HepG2 (cell line): ENCODE measurements at regions not wholly inside any gene's neighbourhood (a gene's known extent, or its start where the extent isn't known, plus 50 kb on each side); places are given as distances from the start of the nearest gene placed in this dataset.

Source experiments
- ATAC-seq: fragments of 200-7000 bp; cut with Tn5 transposase; 3 replicates; pipeline ENCODE4 v1.9.1; 2020; ENCODE audit warnings: mild to moderate bottlenecking, moderate library complexity
- BruUV-seq: library from RNA; stranded (reverse); fragments of 400-500 nt; replicated peaks from 2 replicates; lab custom pipeline; 2021; lab: Mats Ljungman, UMichigan
- CTCF ChIA-PET: fragments of 300-600 bp; formaldehyde crosslinking; extraction: SDS; loops from one replicate; lab custom pipeline; 2021; ENCODE audit warnings: low total read pairs, inconsistent platforms, low intra/inter-chr PET ratio; lab: Yijun Ruan, JAX
- POLR2A ChIA-PET: fragments of 350-600 bp; sonication (Branson Sonifier 250); formaldehyde crosslinking; loops from one replicate; lab custom pipeline; 2020; ENCODE audit warnings: antibody characterized with exemption, inconsistent platforms; lab: Yijun Ruan, JAX
- DNase-seq: peaks from one replicate; pipeline ENCODE4 v3.0.0-alpha.2; 2015; ENCODE audit warnings: low spot score
- FAIRE-seq: peaks from 3 replicates; lab custom pipeline; 2011; peaks lifted over from hg19 to GRCh38; lab: Jason Lieb, UNC
- H2AFZ ChIP-seq: one replicate; pipeline ENCODE4 v1.6.1; 2011; ENCODE audit warnings: low read length, inconsistent platforms
- H3K27ac ChIP-seq: fragments of 300-600 bp; 3 replicates; pipeline ENCODE4 v1.8.0; 2011; ENCODE audit warnings: mixed run types, mild to moderate bottlenecking, mixed read lengths, low read length, inconsistent platforms; ENCODE audit not compliant: insufficient read depth; ENCODE audit errors: extremely low read length
- H3K27me3 ChIP-seq, 2 experiments: fragments of 200-600 bp in 1 of 2; 2 replicates in 1 of 2; 3 replicates in 1 of 2; pipeline versions ENCODE4 v1.6.0 to v1.8.0; 2011; ENCODE audit warnings: low read length in 2 of 2, mild to moderate bottlenecking in 2 of 2, moderate library complexity in 2 of 2, inconsistent platforms in 1 of 2; ENCODE audit not compliant: insufficient read depth in 2 of 2, control insufficient read depth in 1 of 2
- H3K36me3 ChIP-seq, 2 experiments: fragments of 200-600 bp in 1 of 2; replicated peaks in 1 of 2; 2 replicates in 1 of 2; 3 replicates in 1 of 2; pipeline versions ENCODE4 v1.5.1 to v1.8.0; 2011; ENCODE audit warnings: low read length in 2 of 2, inconsistent platforms in 1 of 2; ENCODE audit not compliant: insufficient read depth in 2 of 2, control insufficient read depth in 1 of 2
- H3K4me1 ChIP-seq: 2 replicates; pipeline ENCODE4 v1.5.1; 2012; ENCODE audit warnings: low read length, inconsistent platforms; ENCODE audit not compliant: insufficient read depth
- H3K4me2 ChIP-seq: 2 replicates; pipeline ENCODE4 v1.6.0; 2011; ENCODE audit warnings: low read depth, low read length, inconsistent platforms
- H3K4me3 ChIP-seq, 3 experiments: fragments of 200-600 bp in 1 of 3; sonication (generic), shearing (Covaris generic) in 1 of 3; replicated peaks in 1 of 3; 2 replicates each; pipeline ENCODE4 v1.5.1; 2011 to 2016; ENCODE audit warnings: low read length in 3 of 3, inconsistent platforms in 2 of 3, low read depth in 2 of 3, mild to moderate bottlenecking in 2 of 3, control low read depth in 1 of 3, mixed read lengths in 1 of 3; ENCODE audit not compliant: insufficient read depth in 1 of 3
- H3K79me2 ChIP-seq: one replicate; pipeline ENCODE4 v1.6.1; 2011; ENCODE audit warnings: low read length, inconsistent platforms; ENCODE audit not compliant: insufficient read depth
- H3K9ac ChIP-seq: 2 replicates; pipeline ENCODE4 v1.6.0; 2011; ENCODE audit warnings: mild to moderate bottlenecking, low read depth, low read length, inconsistent platforms; ENCODE audit not compliant: insufficient read depth
- H3K9me3 ChIP-seq: 2 replicates; pipeline ENCODE4 v1.5.1; 2012; ENCODE audit warnings: mild to moderate bottlenecking, low read length
- H4K20me1 ChIP-seq: 2 replicates; pipeline ENCODE4 v1.6.0; 2011; ENCODE audit warnings: inconsistent platforms, mild to moderate bottlenecking, low read length, moderate library complexity; ENCODE audit not compliant: insufficient read depth
- ATF7 ChIP-seq, 2 experiments: fragments of 450-650 bp in 1 of 2; sonication (generic) in 1 of 2; formaldehyde crosslinking in 1 of 2; IDR thresholded peaks; 2 replicates each; pipeline versions ENCODE4 v1.4.0 to v1.6.1; 2016 to 2020; ENCODE audit warnings: antibody characterized with exemption in 1 of 2, mild to moderate bottlenecking in 1 of 2, missing genetic modification reagents in 1 of 2
- CENPT ChIP-seq: sonication (generic); formaldehyde crosslinking; IDR thresholded peaks from 2 replicates; pipeline ENCODE4 v1.8.0; 2022; ENCODE audit warnings: low read depth, mild to moderate bottlenecking, moderate library complexity, missing genetic modification reagents
- CHD4 ChIP-seq: fragments of 200-600 bp; sonication (generic); IDR thresholded peaks from 2 replicates; pipeline ENCODE4 v1.7.0; 2017; ENCODE audit warnings: mild to moderate bottlenecking, low read length, borderline replicate concordance
- FUBP1 ChIP-seq: sonication (generic); formaldehyde crosslinking; IDR thresholded peaks from 2 replicates; pipeline ENCODE4 v1.5.1; 2020; ENCODE audit warnings: missing genetic modification reagents, mild to moderate bottlenecking, borderline replicate concordance
- GABPA ChIP-seq, 2 experiments: IDR thresholded peaks; 2 replicates each; pipeline ENCODE4 v1.6.1; 2011 to 2016; ENCODE audit warnings: low read depth in 2 of 2, low read length in 1 of 2, missing biosample characterization in 1 of 2, missing genetic modification characterization in 1 of 2
- HES4 ChIP-seq: sonication (generic); formaldehyde crosslinking; IDR thresholded peaks from 2 replicates; pipeline ENCODE4 v1.9.0; 2021; ENCODE audit warnings: mild to moderate bottlenecking, missing genetic modification reagents, borderline replicate concordance
- JUND ChIP-seq: sonication (generic); formaldehyde crosslinking; IDR thresholded peaks from 2 replicates; pipeline ENCODE4 v1.8.0; 2022; ENCODE audit warnings: mild to moderate bottlenecking, missing genetic modification reagents
- MXI1 ChIP-seq: IDR thresholded peaks from 3 replicates; pipeline ENCODE4 v1.6.1; 2012; ENCODE audit warnings: low read depth, low read length, inconsistent platforms, borderline replicate concordance
- NFE2L2 ChIP-seq: fragments of 150-350 bp; IDR thresholded peaks from 2 replicates; pipeline ENCODE4 v1.6.1; 2014; ENCODE audit warnings: low read length
- NR2C2 ChIP-seq: sonication (generic); formaldehyde crosslinking; IDR thresholded peaks from 2 replicates; pipeline ENCODE4 v1.4.0; 2020; ENCODE audit warnings: missing genetic modification reagents, mild to moderate bottlenecking, moderate library complexity, borderline replicate concordance
- ONECUT2 ChIP-seq: sonication (generic); formaldehyde crosslinking; IDR thresholded peaks from 2 replicates; pipeline ENCODE4 v1.4.0; 2020; ENCODE audit warnings: missing genetic modification reagents
- PAX8 ChIP-seq: sonication (generic); formaldehyde crosslinking; IDR thresholded peaks from 2 replicates; pipeline ENCODE4 v1.8.0; 2022; ENCODE audit warnings: mild to moderate bottlenecking, missing genetic modification reagents, borderline replicate concordance
- SETDB1 ChIP-seq: sonication (generic); formaldehyde crosslinking; IDR thresholded peaks from 2 replicates; pipeline ENCODE4 v1.5.1; 2020; ENCODE audit warnings: missing genetic modification reagents, mild to moderate bottlenecking, borderline replicate concordance
- SMARCE1 ChIP-seq: fragments of 450-650 bp; IDR thresholded peaks from 2 replicates; pipeline ENCODE4 v1.6.1; 2017; ENCODE audit warnings: borderline replicate concordance
- ZBTB21 ChIP-seq: sonication (generic); formaldehyde crosslinking; IDR thresholded peaks from 2 replicates; pipeline ENCODE4 v1.4.0; 2020; ENCODE audit warnings: missing genetic modification reagents
- ZFP82 ChIP-seq: sonication (generic); formaldehyde crosslinking; IDR thresholded peaks from 2 replicates; pipeline ENCODE4 v1.5.1; 2020; ENCODE audit warnings: mild to moderate bottlenecking, missing genetic modification reagents, borderline replicate concordance
- ZMAT3 ChIP-seq: sonication (generic); formaldehyde crosslinking; conservative IDR thresholded peaks from 2 replicates; pipeline ENCODE4 v1.7.0; 2021; ENCODE audit warnings: missing genetic modification reagents
- ZNF326 ChIP-seq: sonication (generic); formaldehyde crosslinking; IDR thresholded peaks from 2 replicates; pipeline ENCODE4 v1.4.0; 2020; ENCODE audit warnings: missing genetic modification reagents, borderline replicate concordance
- ZNF567 ChIP-seq: sonication (generic); formaldehyde crosslinking; IDR thresholded peaks from 2 replicates; pipeline ENCODE4 v1.8.1; 2023; ENCODE audit warnings: mild to moderate bottlenecking, missing genetic modification reagents, borderline replicate concordance
- ZSCAN20 ChIP-seq: sonication (generic); formaldehyde crosslinking; IDR thresholded peaks from 2 replicates; pipeline ENCODE4 v1.4.0; 2020; ENCODE audit warnings: missing genetic modification reagents, mild to moderate bottlenecking, borderline replicate concordance
- WGBS: methylation state at CpG from one replicate; pipeline ENCODE4 v1.1.6; 2017; ENCODE audit warnings: low lambda C conversion rate; 5-methylcytosine and 5-hydroxymethylcytosine counted together
- in situ Hi-C: cut with HindIII; loops from 2 replicates; pipeline ENCODE4 v1.10.0; 2017; ENCODE audit warnings: low pct_unique_long_range_greater_than_20kb; ENCODE audit not compliant: extremely low pct_ligation_motif_present
- intact Hi-C: fragments of 100-400 bp; cut with micrococcal nuclease; formaldehyde crosslinking; loops from one replicate; pipeline ENCODE4 v1.10.0; 2022; ENCODE audit not compliant: unreplicated experiment
- TF ChIP-seq, protein P1 (sequence below): sonication (generic); formaldehyde crosslinking; IDR thresholded peaks from 2 replicates; pipeline ENCODE4 v1.8.0; 2022; ENCODE audit warnings: mild to moderate bottlenecking, missing genetic modification reagents, moderate library complexity

- TF ChIP-seq FUBP1 (CRISPR knock-in tag) (no peak), GABPA (IDR thresholded peaks at IDR 0.05; ENCODE audit: low read depth, low read length) (no peak), GABPA (CRISPR knock-in tag; IDR thresholded peaks at IDR 0.05; ENCODE audit: low read depth) (no peak), ZSCAN20 (no peak), ATF7 (IDR thresholded peaks at IDR 0.05) (no peak), ATF7 (CRISPR knock-in tag; IDR thresholded peaks at IDR 0.05) (no peak)
Observed at GRCh38 chr16:8398548-8398947, 191.8 kb downstream of the TMEM114 start (continued).

DNA sequence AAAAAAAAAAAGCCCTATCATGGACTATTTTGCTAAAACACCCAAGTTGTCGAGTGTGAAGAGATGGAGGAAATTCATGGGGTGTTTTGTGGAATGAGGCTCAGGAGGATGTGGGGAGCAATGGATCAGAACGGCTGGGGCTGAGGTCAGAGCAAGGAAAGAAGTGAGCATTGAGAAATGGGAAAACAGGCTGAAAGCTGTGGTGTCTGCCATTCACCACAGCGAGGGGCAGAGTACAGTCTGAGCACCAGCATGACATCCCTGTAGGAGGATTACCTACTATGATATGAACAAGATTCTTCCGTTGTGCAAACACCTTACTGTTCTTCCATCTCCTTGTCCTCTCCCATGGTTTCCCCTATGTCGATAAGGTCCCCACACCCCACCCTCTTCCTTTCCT is 193.1 kb downstream of the TMEM114 start:
- TF ChIP-seq ZBTB21 (CRISPR knock-in tag) (no peak), SETDB1 (CRISPR knock-in tag) (no peak), PAX8 (CRISPR knock-in tag) (no peak), ONECUT2 (CRISPR knock-in tag) (no peak), ZNF567 (no peak), CHD4 (no peak), NFE2L2 (no peak), ZSCAN20 (no peak), ZFP82 (CRISPR knock-in tag) (no peak), JUND (no peak), MXI1 (no peak), NR2C2 (CRISPR knock-in tag) (no peak), CENPT (CRISPR knock-in tag) (no peak), HES4 (CRISPR knock-in tag) (no peak), ZMAT3 (CRISPR knock-in tag) (no peak), ZNF326 (CRISPR knock-in tag) (no peak), SMARCE1 (no peak)
- TF ChIP-seq, protein P1, sequence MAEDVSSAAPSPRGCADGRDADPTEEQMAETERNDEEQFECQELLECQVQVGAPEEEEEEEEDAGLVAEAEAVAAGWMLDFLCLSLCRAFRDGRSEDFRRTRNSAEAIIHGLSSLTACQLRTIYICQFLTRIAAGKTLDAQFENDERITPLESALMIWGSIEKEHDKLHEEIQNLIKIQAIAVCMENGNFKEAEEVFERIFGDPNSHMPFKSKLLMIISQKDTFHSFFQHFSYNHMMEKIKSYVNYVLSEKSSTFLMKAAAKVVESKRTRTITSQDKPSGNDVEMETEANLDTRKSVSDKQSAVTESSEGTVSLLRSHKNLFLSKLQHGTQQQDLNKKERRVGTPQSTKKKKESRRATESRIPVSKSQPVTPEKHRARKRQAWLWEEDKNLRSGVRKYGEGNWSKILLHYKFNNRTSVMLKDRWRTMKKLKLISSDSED (CRISPR knock-in tag), result no peak
- TF ChIP-seq, all 625 proteins: peak for 0
- H2AFZ ChIP-seq, result no peak overlapping the region

More for the DNA sequence above, 193.1 kb downstream of the TMEM114 start:
- Histone ChIP-seq H3K4me2 (no peak overlapping the region), H3K79me2 (no peaks in the 10 kb centered on the region), H3K27ac (no peak overlapping the region), H3K4me1 (no peaks in the 10 kb centered on the region), H3K36me3 (no peaks in the 10 kb centered on the region), H3K4me3 (no peak overlapping the region), H3K27me3 (peaks cover 0 to 7% of the 10 kb centered on the region in 2 experiments; a peak in 2 of 5 replicates), H3K9ac (no peak overlapping the region), H4K20me1 (no peaks in the 10 kb centered on the region), H3K9me3 (no peaks in the 10 kb centered on the region)
- ChIA-PET CTCF (no interaction called here), POLR2A (no interaction called here)
- in situ Hi-C loops (no loop called here), intact Hi-C loops (loop anchor here (10.0 kb wide), 1 partner anchor 62 kb away; no protein-coding TSS in a partner anchor)
- FAIRE-seq (no peak), ATAC-seq (no peak; the same call in 2 of the 3 replicates), DNase-seq (no peak)
- under 1% methylated on average over 5 of the region's 5 CpGs for WGBS
- no TSS peak for BruUV-seq
